Neural progenitor cell (in vitro differentiated cells): ENCODE measurements at regions not wholly inside any gene's neighbourhood (a gene's known extent, or its start where the extent isn't known, plus 50 kb on each side); places are given as distances from the start of the nearest gene placed in this dataset.

Experiments
- DNase-seq: peaks from one replicate; pipeline ENCODE4 v3.0.0-alpha.2; 2016; ENCODE audit warnings: low spot score
- H2AFZ ChIP-seq: fragments of 200-600 bp; sonication (generic); replicated peaks from 2 replicates; pipeline ENCODE4 v1.6.1; 2016; ENCODE audit warnings: antibody characterized with exemption
- H3F3A ChIP-seq: fragments of 200-600 bp; sonication (generic); 2 replicates; pipeline ENCODE4 v1.6.1; 2016; ENCODE audit warnings: antibody characterized with exemption, low read depth
- H3K27ac ChIP-seq: fragments of 200-600 bp; sonication (generic); 2 replicates; pipeline ENCODE4 v1.5.1; 2016; ENCODE audit warnings: mild to moderate bottlenecking
- H3K27me3 ChIP-seq: fragments of 200-600 bp; sonication (generic); 2 replicates; pipeline ENCODE4 v1.6.1; 2016; ENCODE audit warnings: mild to moderate bottlenecking, moderate library complexity
- H3K36me3 ChIP-seq: fragments of 200-600 bp; sonication (generic); 2 replicates; pipeline ENCODE4 v1.5.1; 2016
- H3K4me1 ChIP-seq: fragments of 200-600 bp; sonication (generic); 2 replicates; pipeline ENCODE4 v1.6.1; 2016; ENCODE audit warnings: mixed run types
- H3K4me2 ChIP-seq: fragments of 200-600 bp; sonication (generic); 2 replicates; pipeline ENCODE4 v1.6.1; 2016
- H3K4me3 ChIP-seq: fragments of 200-600 bp; sonication (generic); 2 replicates; pipeline ENCODE4 v1.5.1; 2016
- H3K79me2 ChIP-seq: fragments of 200-600 bp; sonication (generic); 2 replicates; pipeline ENCODE4 v1.6.1; 2016; ENCODE audit warnings: low read depth
- H3K9ac ChIP-seq: fragments of 200-600 bp; sonication (generic); 2 replicates; pipeline ENCODE4 v1.6.1; 2016
- H3K9me3 ChIP-seq: fragments of 200-600 bp; sonication (generic); 2 replicates; pipeline ENCODE4 v1.5.1; 2016; ENCODE audit warnings: low read depth
- H4K20me1 ChIP-seq: fragments of 200-600 bp; sonication (generic); 2 replicates; pipeline ENCODE4 v1.6.1; 2016; ENCODE audit warnings: low read depth
- H3K27ac Mint-ChIP-seq: 3 replicates; pipeline ENCODE4 v1.8.0; 2021; ENCODE audit warnings: mixed read lengths
- H3K27me3 Mint-ChIP-seq: 2 replicates; pipeline ENCODE4 v1.8.0; 2022; ENCODE audit warnings: low read depth, mild to moderate bottlenecking, inconsistent platforms, moderate library complexity, mixed read lengths; ENCODE audit not compliant: insufficient read depth
- H3K36me3 Mint-ChIP-seq: 3 replicates; pipeline ENCODE4 v1.8.0; 2021; ENCODE audit warnings: mixed read lengths
- H3K4me1 Mint-ChIP-seq: 3 replicates; pipeline ENCODE4 v1.8.0; 2021; ENCODE audit warnings: mixed read lengths
- H3K4me3 Mint-ChIP-seq: 3 replicates; pipeline ENCODE4 v1.8.0; 2021; ENCODE audit warnings: mild to moderate bottlenecking, moderate library complexity, mixed read lengths
- H3K9me3 Mint-ChIP-seq: 3 replicates; pipeline ENCODE4 v1.8.0; 2020; ENCODE audit warnings: mixed read lengths
- CTCF ChIP-seq: fragments of 200-600 bp; sonication (generic); IDR thresholded peaks from 2 replicates; pipeline ENCODE4 v1.5.1; 2017; ENCODE audit warnings: antibody characterized with exemption, mild to moderate bottlenecking
- EZH2 ChIP-seq: fragments of 200-600 bp; sonication (generic); IDR thresholded peaks from 2 replicates; pipeline ENCODE4 v1.6.1; 2017; ENCODE audit warnings: antibody characterized with exemption, mild to moderate bottlenecking, moderate library complexity
- EZH2phosphoT487 ChIP-seq: fragments of 200-600 bp; sonication (generic); IDR thresholded peaks from 2 replicates; pipeline ENCODE4 v1.6.1; 2017; ENCODE audit warnings: antibody characterized with exemption

GRCh38 chr22:22979121-22979724 is 91.1 kb upstream of the GNAZ start:
- no peak overlapping the region for H3K4me3 ChIP-seq
- Mint-ChIP-seq H3K27me3 (peaks cover 8% of the 10 kb centered on the region), H3K9me3 (peaks cover 14% of the 10 kb centered on the region)

GRCh38 chr22:22979954-22980353 is 90.4 kb upstream of the GNAZ start:
- Mint-ChIP-seq H3K9me3 (peaks cover 14% of the 10 kb centered on the region), H3K36me3 (no peaks in the 10 kb centered on the region)
- no peaks in the 10 kb centered on the region for H3K36me3 ChIP-seq

More at GRCh38 chr22:22979121-22979724, 91.1 kb upstream of the GNAZ start:
- H3K27ac ChIP-seq, result no peak overlapping the region
- no peaks in the 10 kb centered on the region for H3K4me1 ChIP-seq
- H3K9ac ChIP-seq, result no peak overlapping the region
- Mint-ChIP-seq H3K27ac (no peak overlapping the region), H3K4me1 (no peaks in the 10 kb centered on the region), H3K36me3 (no peaks in the 10 kb centered on the region), H3K4me3 (no peak overlapping the region)
- no peaks in the 10 kb centered on the region for H3F3A ChIP-seq
- no peak overlapping the region for H2AFZ ChIP-seq
- no peak for TF ChIP-seq EZH2
- TF ChIP-seq CTCF, result no peak
- TF ChIP-seq EZH2phosphoT487, result no peak
- H4K20me1 ChIP-seq, result no peaks in the 10 kb centered on the region
- H3K4me2 ChIP-seq, result no peak overlapping the region
- no peaks in the 10 kb centered on the region for H3K36me3 ChIP-seq
- peaks cover 15% of the 10 kb centered on the region for H3K9me3 ChIP-seq
- no peak for DNase-seq
- H3K27me3 ChIP-seq, result peaks cover 29% of the 10 kb centered on the region
- H3K79me2 ChIP-seq, result no peaks in the 10 kb centered on the region

GRCh38 chr22:22981670-22982571 is 88.4 kb upstream of the GNAZ start:
- Histone ChIP-seq H3F3A (no peaks in the 10 kb centered on the region), H3K9ac (no peak overlapping the region), H3K4me3 (no peak overlapping the region), H3K79me2 (no peaks in the 10 kb centered on the region), H2AFZ (no peak overlapping the region), H3K27ac (no peak overlapping the region), H3K36me3 (no peaks in the 10 kb centered on the region), H3K4me2 (no peak overlapping the region), H3K9me3 (peaks cover 15% of the 10 kb centered on the region), H4K20me1 (no peaks in the 10 kb centered on the region), H3K4me1 (no peaks in the 10 kb centered on the region), H3K27me3 (peaks cover 9% of the 10 kb centered on the region)
- TF ChIP-seq CTCF, result no peak
- no peak for TF ChIP-seq EZH2
- TF ChIP-seq EZH2phosphoT487, result no peak
- Mint-ChIP-seq H3K9me3 (peaks cover 14% of the 10 kb centered on the region), H3K27ac (no peak overlapping the region), H3K36me3 (no peaks in the 10 kb centered on the region), H3K4me1 (no peaks in the 10 kb centered on the region), H3K4me3 (no peak overlapping the region), H3K27me3 (peaks cover 4% of the 10 kb centered on the region)
- no peak for DNase-seq

More at GRCh38 chr22:22979954-22980353, 90.4 kb upstream of the GNAZ start:
- Histone ChIP-seq H2AFZ (no peak overlapping the region), H3K27me3 (peaks cover 22% of the 10 kb centered on the region), H3K4me2 (no peak overlapping the region), H3F3A (no peaks in the 10 kb centered on the region), H3K9ac (no peak overlapping the region), H3K79me2 (no peaks in the 10 kb centered on the region), H3K4me3 (no peak overlapping the region), H4K20me1 (no peaks in the 10 kb centered on the region), H3K9me3 (peaks cover 15% of the 10 kb centered on the region), H3K27ac (no peak overlapping the region), H3K4me1 (no peaks in the 10 kb centered on the region)
- H3K27me3 Mint-ChIP-seq, result peaks cover 8% of the 10 kb centered on the region
- DNase-seq, result no peak
- H3K4me1 Mint-ChIP-seq, result no peaks in the 10 kb centered on the region
- TF ChIP-seq EZH2 (no peak), EZH2phosphoT487 (no peak), CTCF (no peak)
- no peak overlapping the region for H3K4me3 Mint-ChIP-seq
- no peak overlapping the region for H3K27ac Mint-ChIP-seq
